SK-N-SH (cell line): ENCODE measurements at regions not wholly inside any gene's neighbourhood (a gene's known extent, or its start where the extent isn't known, plus 50 kb on each side); places are given as distances from the start of the nearest gene placed in this dataset.

Source experiments
- CTCF ChIA-PET: fragments of 300-600, 350-600 bp; formaldehyde crosslinking; extraction: SDS; loops from one replicate; lab custom pipeline; 2021; lab: Yijun Ruan, JAX
- POLR2A ChIA-PET: fragments of 350-600 bp; sonication (Branson Sonifier 250); formaldehyde crosslinking; extraction: SDS; loops from one replicate; lab custom pipeline; 2020; ENCODE audit warnings: antibody characterized with exemption, inconsistent platforms; lab: Yijun Ruan, JAX
- DNase-seq: peaks from one replicate; pipeline ENCODE4 v3.0.0; 2012
- H2AFZ ChIP-seq: fragments of 200-600 bp; sonication (generic); 2 replicates; pipeline ENCODE4 v1.8.1; 2016; ENCODE audit warnings: antibody characterized with exemption, mild to moderate bottlenecking, low read depth
- H3F3A ChIP-seq: fragments of 200-600 bp; sonication (generic); replicated peaks from 2 replicates; pipeline ENCODE3; 2016; ENCODE audit warnings: antibody characterized with exemption, mild to moderate bottlenecking; ENCODE audit not compliant: insufficient read depth
- H3K27ac ChIP-seq, 2 experiments: fragments of 200-500 bp in 1 of 2; fragments of 200-600 bp in 1 of 2; sonication (Bioruptor generic) in 1 of 2; sonication (generic), shearing (Covaris generic) in 1 of 2; 2 replicates each; pipeline versions ENCODE4 v1.5.1 to v1.6.1; 2014 to 2016; ENCODE audit warnings: low read depth in 2 of 2, inconsistent platforms in 1 of 2, low read length in 1 of 2, mild to moderate bottlenecking in 1 of 2, mixed read lengths in 1 of 2
- H3K27me3 ChIP-seq: fragments of 200-600 bp; sonication (generic), shearing (Covaris generic); 2 replicates; pipeline ENCODE4 v1.6.1; 2016; ENCODE audit warnings: mixed run types; ENCODE audit not compliant: insufficient read depth
- H3K36me3 ChIP-seq, 2 experiments: fragments of 200-500 bp in 1 of 2; fragments of 200-600 bp in 1 of 2; sonication (Bioruptor generic) in 1 of 2; sonication (generic) in 1 of 2; replicated peaks in 1 of 2; 2 replicates each; pipeline versions ENCODE3 to v1.5.1; 2014 to 2016; ENCODE audit warnings: low read length in 1 of 2, mild to moderate bottlenecking in 1 of 2; ENCODE audit not compliant: insufficient read depth in 2 of 2, control insufficient read depth in 1 of 2
- H3K4me1 ChIP-seq, 2 experiments: fragments of 200-500 bp in 1 of 2; fragments of 200-600 bp in 1 of 2; sonication (Bioruptor generic) in 1 of 2; sonication (generic), shearing (Covaris generic) in 1 of 2; 2 replicates each; pipeline versions ENCODE4 v1.5.1 to v1.6.1; 2014 to 2016; ENCODE audit warnings: low read depth in 1 of 2, low read length in 1 of 2, mixed run types in 1 of 2; ENCODE audit not compliant: insufficient read depth in 2 of 2, control insufficient read depth in 1 of 2
- H3K4me2 ChIP-seq: fragments of 200-600 bp; sonication (generic), shearing (Covaris generic); 2 replicates; pipeline ENCODE4 v1.6.1; 2017; ENCODE audit warnings: mixed run types
- H3K4me3 ChIP-seq, 2 experiments: fragments of 200-500 bp in 1 of 2; fragments of 200-600 bp in 1 of 2; sonication (Bioruptor generic) in 1 of 2; sonication (generic), shearing (Covaris generic) in 1 of 2; 2 replicates each; pipeline versions ENCODE4 v1.5.1 to v1.8.1; 2014 to 2016; ENCODE audit warnings: low read depth in 2 of 2, inconsistent platforms in 1 of 2, low read length in 1 of 2, mild to moderate bottlenecking in 1 of 2, mixed read lengths in 1 of 2, moderate library complexity in 1 of 2
- H3K79me2 ChIP-seq: fragments of 200-600 bp; sonication (generic); 2 replicates; pipeline ENCODE4 v1.8.1; 2017; ENCODE audit warnings: mild to moderate bottlenecking; ENCODE audit not compliant: insufficient read depth
- H3K9ac ChIP-seq: fragments of 200-600 bp; sonication (generic); 2 replicates; pipeline ENCODE4 v1.6.1; 2017; ENCODE audit warnings: mixed run types
- H3K9me2 ChIP-seq: fragments of 200-600 bp; sonication (generic); 2 replicates; pipeline ENCODE4 v1.6.1; 2017; ENCODE audit warnings: mixed run types
- H3K9me3 ChIP-seq: fragments of 200-600 bp; sonication (generic); 2 replicates; pipeline ENCODE4 v1.6.1; 2017; ENCODE audit warnings: mixed run types, mild to moderate bottlenecking, moderate library complexity
- H4K20me1 ChIP-seq: fragments of 200-600 bp; sonication (generic); 2 replicates; pipeline ENCODE4 v1.6.1; 2017; ENCODE audit warnings: mild to moderate bottlenecking, mixed run types; ENCODE audit not compliant: insufficient read depth
- EP300 ChIP-seq, 2 experiments: IDR thresholded peaks; 2 replicates each; pipeline versions ENCODE4 v1.4.0 to v1.6.1; 2012; ENCODE audit warnings: borderline replicate concordance in 1 of 2, low read depth in 1 of 2, low read length in 1 of 2
- NFIC ChIP-seq: IDR thresholded peaks from 2 replicates; pipeline ENCODE4 v1.4.0; 2012; ENCODE audit warnings: borderline replicate concordance
- REST ChIP-seq: IDR thresholded peaks from 2 replicates; pipeline ENCODE4 v1.6.1; 2012; ENCODE audit warnings: mild to moderate bottlenecking, low read depth, low read length, moderate library complexity
- RFX5 ChIP-seq: IDR thresholded peaks from 2 replicates; pipeline ENCODE4 v1.6.1; 2012; ENCODE audit warnings: mild to moderate bottlenecking, improper control_type of control experiment, low read length
- TAF1 ChIP-seq: IDR thresholded peaks from 2 replicates; pipeline ENCODE4 v1.6.1; 2012; ENCODE audit warnings: low read depth, mild to moderate bottlenecking, low read length, moderate library complexity, borderline replicate concordance
- TCF12 ChIP-seq: IDR thresholded peaks from 2 replicates; pipeline ENCODE4 v1.4.0; 2012
- TEAD4 ChIP-seq: IDR thresholded peaks from 2 replicates; pipeline ENCODE4 v1.4.0; 2012; ENCODE audit warnings: mild to moderate bottlenecking, borderline replicate concordance; ENCODE audit not compliant: insufficient read depth
- WGBS: methylation state at CpG from one replicate; pipeline ENCODE4 v1.1.6; 2017; ENCODE audit warnings: low lambda C conversion rate; 5-methylcytosine and 5-hydroxymethylcytosine counted together
- TF ChIP-seq, protein P1 (sequence below): IDR thresholded peaks from 2 replicates; pipeline ENCODE4 v1.4.0; 2012; ENCODE audit warnings: low read depth, borderline replicate concordance

DNA sequence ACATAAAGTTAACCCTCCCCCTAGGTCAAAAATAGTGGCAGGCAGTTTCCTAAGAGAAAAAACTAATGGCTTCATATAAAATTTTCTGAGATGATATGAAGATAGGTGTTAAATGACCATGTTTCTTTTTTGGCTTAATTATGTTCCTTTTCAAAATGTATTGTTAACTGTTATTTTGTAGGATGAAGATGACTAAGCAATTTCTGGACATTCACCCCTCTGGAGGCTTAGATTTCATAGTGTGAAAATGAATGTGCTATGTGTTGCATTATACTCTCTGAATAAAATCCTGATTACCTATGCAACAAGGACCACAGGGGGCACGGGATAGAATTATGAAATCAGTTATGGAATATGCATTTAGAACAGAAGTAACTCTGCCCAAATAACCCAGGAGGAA, 233.5 kb downstream of the MRPS30 start (continued):
- TF ChIP-seq REST: no peak
- TF ChIP-seq, all 33 proteins: peak for 0

GRCh38 chr5:45057564-45057963, 248.8 kb downstream of the MRPS30 start:
- no peak for DNase-seq
- CTCF ChIA-PET: no interaction called here
- Histone ChIP-seq H2AFZ (no peak overlapping the region), H4K20me1 (no peaks in the 10 kb centered on the region), H3K79me2 (no peaks in the 10 kb centered on the region), H3F3A (no peaks in the 10 kb centered on the region), H3K27ac (no peak overlapping the region), H3K9ac (no peak overlapping the region), H3K4me1 (no peaks in the 10 kb centered on the region; a peak in 1 of 4 replicates), H3K9me2 (no peaks in the 10 kb centered on the region), H3K4me3 (no peak overlapping the region), H3K27me3 (no peaks in the 10 kb centered on the region), H3K9me3 (no peaks in the 10 kb centered on the region), H3K36me3 (no peaks in the 10 kb centered on the region), H3K4me2 (no peak overlapping the region)
- WGBS: 0% methylated on average over 3 of the region's 3 CpGs
- no peak for TF ChIP-seq EP300 (IDR thresholded peaks at IDR 0.05; ENCODE audit: borderline replicate concordance in 1 of 2, low read depth in 1 of 2, low read length in 1 of 2)
- POLR2A ChIA-PET: no interaction called here

GRCh38 chr5:45060724-45061123, 252.0 kb downstream of the MRPS30 start:
- H4K20me1 ChIP-seq: no peaks in the 10 kb centered on the region
- H2AFZ ChIP-seq: no peak overlapping the region
- no peaks in the 10 kb centered on the region for H3K9me2 ChIP-seq
- no peaks in the 10 kb centered on the region for H3K36me3 ChIP-seq
- no peak for TF ChIP-seq RFX5
- TF ChIP-seq TEAD4: no peak
- no peak for TF ChIP-seq NFIC
- TF ChIP-seq, protein P1, sequence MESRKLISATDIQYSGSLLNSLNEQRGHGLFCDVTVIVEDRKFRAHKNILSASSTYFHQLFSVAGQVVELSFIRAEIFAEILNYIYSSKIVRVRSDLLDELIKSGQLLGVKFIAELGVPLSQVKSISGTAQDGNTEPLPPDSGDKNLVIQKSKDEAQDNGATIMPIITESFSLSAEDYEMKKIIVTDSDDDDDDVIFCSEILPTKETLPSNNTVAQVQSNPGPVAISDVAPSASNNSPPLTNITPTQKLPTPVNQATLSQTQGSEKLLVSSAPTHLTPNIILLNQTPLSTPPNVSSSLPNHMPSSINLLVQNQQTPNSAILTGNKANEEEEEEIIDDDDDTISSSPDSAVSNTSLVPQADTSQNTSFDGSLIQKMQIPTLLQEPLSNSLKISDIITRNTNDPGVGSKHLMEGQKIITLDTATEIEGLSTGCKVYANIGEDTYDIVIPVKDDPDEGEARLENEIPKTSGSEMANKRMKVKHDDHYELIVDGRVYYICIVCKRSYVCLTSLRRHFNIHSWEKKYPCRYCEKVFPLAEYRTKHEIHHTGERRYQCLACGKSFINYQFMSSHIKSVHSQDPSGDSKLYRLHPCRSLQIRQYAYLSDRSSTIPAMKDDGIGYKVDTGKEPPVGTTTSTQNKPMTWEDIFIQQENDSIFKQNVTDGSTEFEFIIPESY: no peak
- TF ChIP-seq TAF1: no peak
- no peak for TF ChIP-seq TCF12
- no peak for DNase-seq
- no peaks in the 10 kb centered on the region for H3F3A ChIP-seq
- no peaks in the 10 kb centered on the region for H3K79me2 ChIP-seq
- H3K4me1 ChIP-seq: no peaks in the 10 kb centered on the region
- H3K4me2 ChIP-seq: no peak overlapping the region
- no peaks in the 10 kb centered on the region for H3K9me3 ChIP-seq
- no peaks in the 10 kb centered on the region for H3K27me3 ChIP-seq
- CTCF ChIA-PET: no interaction called here
- POLR2A ChIA-PET: no interaction called here
- WGBS: 0% methylated on average over 2 of the region's 2 CpGs
- no peak overlapping the region for H3K4me3 ChIP-seq
- no peak overlapping the region for H3K27ac ChIP-seq
- no peak overlapping the region for H3K9ac ChIP-seq
